HG02623 (cell line): ENCODE measurements at regions not wholly inside any gene's neighbourhood (a gene's known extent, or its start where the extent isn't known, plus 50 kb on each side); places are given as distances from the start of the nearest gene placed in this dataset.

Source experiments
- ATAC-seq: cut with Tn5 transposase; IDR thresholded peaks from one replicate; pipeline ENCODE4 v1.9.1; 2021; ENCODE audit warnings: moderate library complexity; ENCODE audit not compliant: unreplicated experiment

DNA sequence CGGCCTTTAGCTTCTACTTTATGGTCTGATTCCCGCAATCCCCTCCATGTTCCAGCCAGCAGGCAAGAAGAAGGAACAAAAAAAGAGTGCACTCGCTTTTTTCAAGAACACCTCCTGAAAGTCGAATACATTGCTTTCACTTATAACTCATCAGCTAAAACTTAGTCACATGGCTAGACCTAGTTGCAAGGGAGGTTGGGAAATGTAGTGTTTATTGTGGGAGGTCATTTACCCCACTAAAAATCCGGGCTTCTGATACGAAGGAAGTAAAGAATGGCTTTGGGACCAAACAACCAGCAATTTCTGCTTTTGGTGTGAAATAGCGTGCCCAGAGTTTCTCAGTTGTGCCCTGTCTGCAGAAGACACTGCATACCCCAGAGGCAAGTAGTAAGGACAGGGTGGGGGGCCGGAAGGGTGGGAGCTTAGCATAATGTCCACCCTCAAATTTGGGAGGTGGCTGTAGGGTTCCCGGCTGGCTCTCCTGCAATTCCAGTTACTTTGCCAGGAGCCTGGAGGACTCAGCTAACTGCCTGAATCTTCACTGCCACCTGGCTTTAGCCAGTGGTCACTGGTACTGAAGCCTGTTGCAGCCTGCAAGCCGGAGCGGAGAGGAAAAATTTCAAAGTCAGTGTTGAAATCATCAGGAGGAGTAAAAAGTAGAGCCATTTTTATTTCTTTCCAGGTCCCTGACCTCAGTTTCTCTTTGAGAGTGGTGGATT, 57.7 kb upstream of the F3 start:
- no peak for ATAC-seq

DNA sequence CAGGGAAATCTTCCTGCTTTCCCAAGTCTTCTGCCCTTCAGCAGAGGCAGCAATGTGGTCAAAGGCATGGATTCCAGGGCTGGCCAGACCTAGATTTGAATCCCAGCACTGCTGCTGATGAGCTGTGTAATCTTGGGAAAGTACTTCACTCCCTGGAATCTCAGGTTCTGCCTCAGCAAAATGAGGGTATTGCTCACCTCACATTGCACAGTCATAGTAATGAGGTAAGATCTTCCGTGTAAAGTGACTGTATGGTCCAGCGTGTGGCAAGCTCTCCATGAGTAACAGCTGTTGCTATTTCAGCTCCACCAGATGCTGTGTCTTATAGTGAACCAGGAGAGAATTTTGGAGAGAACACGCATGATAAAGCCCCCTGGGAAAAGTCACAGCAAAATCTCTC, 56.1 kb upstream of the F3 start:
- ATAC-seq: no peak

DNA sequence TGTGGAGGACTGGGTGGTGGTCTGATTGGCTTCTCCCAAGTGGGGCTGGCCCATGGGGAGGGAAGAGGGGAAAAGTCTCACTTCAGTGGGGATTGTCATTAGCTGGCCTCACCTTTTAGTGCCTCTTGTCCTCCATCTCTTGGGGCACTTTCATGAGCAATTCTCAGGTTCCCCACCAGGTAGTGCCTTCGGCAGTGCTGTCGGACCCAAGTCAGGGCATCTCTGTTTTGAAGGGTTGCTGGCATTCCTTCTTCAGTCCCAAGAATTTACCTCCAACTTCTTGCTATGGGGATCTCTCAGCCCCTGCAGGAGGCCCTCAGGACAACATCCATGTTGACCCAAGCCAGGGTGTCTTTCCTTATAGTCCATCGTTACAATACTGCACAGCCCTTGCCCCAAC, 54.7 kb upstream of the F3 start:
- no peak for ATAC-seq

DNA sequence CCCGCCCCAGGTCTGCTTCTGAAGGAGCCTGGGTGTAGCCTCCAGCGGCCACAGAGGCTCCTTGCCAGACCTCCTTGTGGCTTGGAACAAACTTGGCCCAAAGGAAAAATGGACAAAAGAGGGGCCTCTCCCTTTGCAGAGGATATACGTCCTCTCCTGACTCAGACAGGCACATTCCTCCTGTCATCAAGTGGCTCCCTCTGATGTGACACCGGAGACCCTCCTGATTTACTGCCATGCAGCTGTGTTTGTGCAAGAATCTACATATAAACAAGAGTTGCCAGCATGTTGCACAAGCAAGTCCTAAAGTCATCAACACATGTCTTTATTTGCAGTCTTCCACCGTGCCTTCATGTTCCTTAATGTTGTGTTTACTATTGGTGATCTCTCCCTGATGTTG, 54.1 kb upstream of the F3 start:
- ATAC-seq: no peak

DNA sequence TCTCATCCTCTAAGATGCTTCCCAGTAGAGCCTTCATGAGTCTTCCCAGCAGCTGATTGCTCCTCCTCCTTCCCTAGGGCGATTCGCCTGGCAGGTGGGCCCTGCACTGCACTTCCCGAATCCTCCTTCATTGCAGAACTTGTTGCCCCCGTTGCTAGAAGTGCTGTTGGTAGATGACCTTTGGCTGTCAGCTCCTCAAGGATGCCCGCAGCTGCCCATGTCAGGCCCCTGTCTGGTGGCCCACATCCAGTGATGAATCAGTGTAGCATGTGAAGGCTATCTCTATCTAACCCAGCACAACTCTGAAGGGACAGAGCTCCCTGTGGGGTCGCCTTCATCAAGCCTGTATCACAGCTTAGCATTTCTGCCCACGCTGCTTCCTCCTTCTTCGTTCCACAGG, 52.1 kb upstream of the F3 start:
- ATAC-seq: no peak

DNA sequence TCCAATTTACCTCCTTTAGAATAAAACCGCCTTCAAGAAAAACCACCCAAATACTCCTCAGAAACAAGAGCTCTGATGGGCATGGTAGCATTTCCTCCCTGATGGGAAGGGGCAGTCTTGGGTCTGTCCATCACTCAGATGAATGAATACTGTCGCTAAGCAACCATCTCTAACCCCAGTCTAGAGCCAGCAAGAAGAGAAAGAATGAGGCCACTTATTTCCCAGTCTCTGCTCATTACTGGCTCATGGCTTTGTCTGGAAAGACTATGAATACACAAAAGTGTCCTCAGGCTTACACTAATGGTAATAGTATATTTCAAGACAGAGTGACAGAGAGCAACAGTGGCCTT, 51.0 kb upstream of the F3 start:
- no peak for ATAC-seq

DNA sequence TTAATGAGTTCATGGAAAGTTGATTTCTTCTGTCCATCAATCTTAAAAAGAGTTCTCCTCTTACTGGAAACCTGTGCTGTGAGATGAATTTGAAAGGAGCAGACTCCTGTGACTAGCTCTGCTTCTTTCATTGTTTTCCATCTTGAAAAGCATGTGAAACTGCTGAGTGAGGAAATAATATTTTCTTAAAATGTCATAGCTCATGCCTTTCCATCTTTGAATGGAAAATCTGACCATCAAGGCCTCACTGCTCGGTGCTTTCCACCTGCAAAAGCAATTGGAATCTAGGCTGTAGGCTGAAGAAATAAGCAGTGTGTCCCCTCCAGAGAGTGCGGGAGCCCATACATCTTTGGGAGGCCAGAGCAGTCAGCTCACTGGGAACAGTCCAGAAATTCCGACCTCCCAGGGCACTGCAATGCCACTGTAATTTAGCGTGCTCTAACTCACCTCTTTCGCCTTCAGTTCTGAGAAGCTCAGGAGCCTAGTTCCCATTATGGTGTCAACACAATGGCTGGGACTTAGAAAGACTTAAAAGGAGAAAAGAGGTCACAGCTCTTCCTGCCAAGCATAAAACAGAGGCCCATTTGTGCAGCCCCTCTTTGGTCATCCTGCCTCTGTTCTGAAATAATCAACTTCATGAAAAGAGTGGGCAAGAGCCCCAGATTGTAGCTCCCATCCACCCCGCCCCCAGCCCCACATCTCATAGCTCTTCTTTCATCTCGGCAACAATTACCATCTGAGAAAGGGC, 50.4 kb upstream of the F3 start:
- ATAC-seq: no peak
